ENCODE measurements at regions not wholly inside any gene's neighbourhood (a gene's known extent, or its start where the extent isn't known, plus 50 kb on each side); places are given as distances from the start of the nearest gene placed in this dataset.

DNA sequence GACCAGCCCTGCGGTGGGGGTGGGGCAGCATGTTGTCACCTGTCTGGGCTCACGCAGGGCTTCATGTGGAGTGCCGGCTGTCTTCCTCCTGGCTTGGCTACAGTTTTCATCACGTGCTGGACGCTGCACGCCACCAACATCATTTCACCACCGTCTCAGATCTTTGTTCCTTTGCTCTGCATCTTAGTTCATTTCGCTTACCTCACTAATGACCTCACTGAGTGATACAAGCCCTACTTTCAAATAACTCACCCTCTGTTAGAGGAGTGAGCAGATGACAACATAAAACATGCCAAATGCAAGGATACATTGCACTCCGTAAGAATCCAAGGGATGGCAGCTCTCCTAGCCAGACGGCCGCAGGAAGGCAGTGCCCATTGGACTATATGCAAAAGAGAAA is 527.5 kb downstream of the GALR1 start:
- H3K27me3 ChIP-seq (replicated peaks; ENCODE audit: control insufficient read depth, insufficient read depth, low read length, poor library complexity, severe bottlenecking) = no peaks in the 10 kb centered on the region
- H3K9me3 ChIP-seq (ENCODE audit: control insufficient read depth, low read length) = no peaks in the 10 kb centered on the region
- H3K4me1 ChIP-seq (ENCODE audit: control insufficient read depth, insufficient read depth, low read length, poor library complexity, severe bottlenecking) = no peaks in the 10 kb centered on the region
- H3K36me3 ChIP-seq (ENCODE audit: control insufficient read depth, insufficient read depth, low read length) = no peaks in the 10 kb centered on the region
- DNase-seq = no peak
- no peak overlapping the region for H3K4me3 ChIP-seq (ENCODE audit: insufficient read depth, low read depth, low read length, poor library complexity, severe bottlenecking)
- no peak overlapping the region for H3K27ac ChIP-seq (ENCODE audit: insufficient read depth, low read length, poor library complexity, severe bottlenecking)

DNA sequence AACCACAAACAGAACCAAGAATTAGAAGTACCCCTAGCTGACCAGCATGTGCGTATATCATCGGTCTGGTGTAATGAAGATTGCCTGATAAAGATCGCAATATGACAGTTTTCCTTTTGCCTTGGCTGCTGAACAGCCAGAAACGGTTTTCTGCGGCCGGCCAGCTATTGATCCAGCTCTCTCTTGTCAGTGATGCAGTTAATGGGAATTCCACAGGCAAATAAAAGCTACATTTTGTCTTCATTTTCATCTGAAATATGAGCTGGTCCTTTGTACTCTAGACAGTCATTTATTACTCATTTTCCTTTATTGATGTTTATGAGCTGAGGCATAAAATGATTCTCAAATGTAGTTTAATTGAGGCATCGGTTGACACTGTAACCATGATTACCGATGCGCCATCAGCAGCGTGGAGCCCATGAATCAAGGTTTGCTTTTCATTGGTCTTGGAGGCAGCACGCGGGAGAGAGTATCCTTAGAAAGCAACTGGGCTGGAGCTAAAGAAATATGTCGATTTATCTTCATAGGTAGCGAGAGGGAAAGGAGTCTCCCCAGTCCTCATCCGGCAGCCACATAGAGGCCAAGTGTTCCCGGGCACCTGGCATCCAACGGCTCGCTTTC is 535.2 kb downstream of the GALR1 start:
- no peak overlapping the region for H3K27ac ChIP-seq (ENCODE audit: insufficient read depth, low read length, poor library complexity, severe bottlenecking)
- H3K27me3 ChIP-seq (replicated peaks; ENCODE audit: control insufficient read depth, insufficient read depth, low read length, poor library complexity, severe bottlenecking) = no peaks in the 10 kb centered on the region
- DNase-seq = no peak
- H3K4me3 ChIP-seq (ENCODE audit: insufficient read depth, low read depth, low read length, poor library complexity, severe bottlenecking) = no peak overlapping the region
- no peaks in the 10 kb centered on the region for H3K9me3 ChIP-seq (ENCODE audit: control insufficient read depth, low read length)
- no peaks in the 10 kb centered on the region for H3K4me1 ChIP-seq (ENCODE audit: control insufficient read depth, insufficient read depth, low read length, poor library complexity, severe bottlenecking)
- H3K36me3 ChIP-seq (ENCODE audit: control insufficient read depth, insufficient read depth, low read length) = no peaks in the 10 kb centered on the region

GRCh38 chr18:77785415-77785975 is 535.8 kb downstream of the GALR1 start:
- Histone ChIP-seq H3K36me3 (ENCODE audit: control insufficient read depth, insufficient read depth, low read length) (no peaks in the 10 kb centered on the region), H3K4me1 (ENCODE audit: control insufficient read depth, insufficient read depth, low read length, poor library complexity, severe bottlenecking) (no peaks in the 10 kb centered on the region), H3K4me3 (ENCODE audit: insufficient read depth, low read depth, low read length, poor library complexity, severe bottlenecking) (no peak overlapping the region), H3K9me3 (ENCODE audit: control insufficient read depth, low read length) (no peaks in the 10 kb centered on the region), H3K27ac (ENCODE audit: insufficient read depth, low read length, poor library complexity, severe bottlenecking) (no peak overlapping the region), H3K27me3 (replicated peaks; ENCODE audit: control insufficient read depth, insufficient read depth, low read length, poor library complexity, severe bottlenecking) (no peaks in the 10 kb centered on the region)
- no peak for DNase-seq

- Histone ChIP-seq H3K4me1 (ENCODE audit: control insufficient read depth, insufficient read depth, low read length, poor library complexity, severe bottlenecking) (no peaks in the 10 kb centered on the region), H3K27ac (ENCODE audit: insufficient read depth, low read length, poor library complexity, severe bottlenecking) (no peak overlapping the region), H3K4me3 (ENCODE audit: insufficient read depth, low read depth, low read length, poor library complexity, severe bottlenecking) (no peak overlapping the region), H3K9me3 (ENCODE audit: control insufficient read depth, low read length) (no peaks in the 10 kb centered on the region), H3K36me3 (ENCODE audit: control insufficient read depth, insufficient read depth, low read length) (no peaks in the 10 kb centered on the region), H3K27me3 (replicated peaks; ENCODE audit: control insufficient read depth, insufficient read depth, low read length, poor library complexity, severe bottlenecking) (no peaks in the 10 kb centered on the region)
- DNase-seq = no peak
Observed at GRCh38 chr18:77803024-77803423, 553.4 kb downstream of the GALR1 start.

DNA sequence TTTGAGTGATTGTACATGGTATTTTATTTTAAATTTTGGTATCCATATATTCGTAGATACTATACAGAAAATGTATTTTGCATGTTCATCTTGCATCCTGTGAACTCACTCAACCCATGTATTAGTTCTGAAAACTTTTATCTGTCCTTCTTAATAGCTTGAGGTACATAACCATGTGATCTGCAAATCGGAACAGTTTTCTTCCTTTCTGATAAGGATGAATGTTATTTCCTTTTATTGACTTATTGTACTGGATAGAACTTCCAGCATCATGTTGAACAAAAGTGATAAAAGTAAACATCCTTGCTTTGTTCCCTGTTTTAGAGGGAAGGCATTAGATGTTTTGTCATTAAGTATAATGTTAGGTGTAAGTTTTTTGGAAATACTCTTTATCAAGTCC is 554.7 kb downstream of the GALR1 start:
- no peaks in the 10 kb centered on the region for H3K4me1 ChIP-seq (ENCODE audit: control insufficient read depth, insufficient read depth, low read length, poor library complexity, severe bottlenecking)
- no peak overlapping the region for H3K4me3 ChIP-seq (ENCODE audit: insufficient read depth, low read depth, low read length, poor library complexity, severe bottlenecking)
- no peak overlapping the region for H3K27ac ChIP-seq (ENCODE audit: insufficient read depth, low read length, poor library complexity, severe bottlenecking)
- H3K9me3 ChIP-seq (ENCODE audit: control insufficient read depth, low read length) = no peaks in the 10 kb centered on the region
- H3K27me3 ChIP-seq (replicated peaks; ENCODE audit: control insufficient read depth, insufficient read depth, low read length, poor library complexity, severe bottlenecking) = no peaks in the 10 kb centered on the region
- DNase-seq = no peak
- no peaks in the 10 kb centered on the region for H3K36me3 ChIP-seq (ENCODE audit: control insufficient read depth, insufficient read depth, low read length)

DNA sequence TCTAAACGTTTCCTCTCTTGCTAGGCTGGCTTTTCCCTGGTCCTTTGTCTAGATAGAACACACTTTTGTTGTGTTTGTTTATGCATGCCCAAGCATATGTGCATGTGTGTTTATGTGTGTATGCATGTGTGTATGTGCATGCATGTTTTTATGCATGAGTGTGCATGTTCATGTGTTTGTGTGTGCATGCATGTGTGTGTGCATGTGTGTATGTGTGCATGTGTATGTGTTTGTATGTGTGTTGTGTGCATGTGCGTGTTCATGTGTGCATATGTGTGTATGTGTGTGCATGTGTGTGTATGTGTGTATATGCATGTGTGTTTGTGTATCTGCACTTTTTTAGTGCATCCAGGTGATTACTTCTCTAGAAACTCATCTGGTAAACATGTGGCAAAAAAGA is 558.0 kb downstream of the GALR1 start:
- H3K36me3 ChIP-seq (ENCODE audit: control insufficient read depth, insufficient read depth, low read length) = no peaks in the 10 kb centered on the region
- H3K27ac ChIP-seq (ENCODE audit: insufficient read depth, low read length, poor library complexity, severe bottlenecking) = no peak overlapping the region
- no peaks in the 10 kb centered on the region for H3K4me1 ChIP-seq (ENCODE audit: control insufficient read depth, insufficient read depth, low read length, poor library complexity, severe bottlenecking)
- DNase-seq = no peak
- H3K9me3 ChIP-seq (ENCODE audit: control insufficient read depth, low read length) = no peaks in the 10 kb centered on the region
- H3K27me3 ChIP-seq (replicated peaks; ENCODE audit: control insufficient read depth, insufficient read depth, low read length, poor library complexity, severe bottlenecking) = no peaks in the 10 kb centered on the region
- H3K4me3 ChIP-seq (ENCODE audit: insufficient read depth, low read depth, low read length, poor library complexity, severe bottlenecking) = no peak overlapping the region

- H3K36me3 ChIP-seq (ENCODE audit: control insufficient read depth, insufficient read depth, low read length) = no peaks in the 10 kb centered on the region
- DNase-seq = no peak
- no peak overlapping the region for H3K4me3 ChIP-seq (ENCODE audit: insufficient read depth, low read depth, low read length, poor library complexity, severe bottlenecking)
- no peaks in the 10 kb centered on the region for H3K4me1 ChIP-seq (ENCODE audit: control insufficient read depth, insufficient read depth, low read length, poor library complexity, severe bottlenecking)
- no peak overlapping the region for H3K27ac ChIP-seq (ENCODE audit: insufficient read depth, low read length, poor library complexity, severe bottlenecking)
- H3K27me3 ChIP-seq (replicated peaks; ENCODE audit: control insufficient read depth, insufficient read depth, low read length, poor library complexity, severe bottlenecking) = no peaks in the 10 kb centered on the region
- H3K9me3 ChIP-seq (ENCODE audit: control insufficient read depth, low read length) = no peaks in the 10 kb centered on the region
Observed at GRCh38 chr18:77811503-77811902, 561.9 kb downstream of the GALR1 start.

- H3K27ac ChIP-seq (ENCODE audit: insufficient read depth, low read length, poor library complexity, severe bottlenecking) = no peak overlapping the region
- H3K9me3 ChIP-seq (ENCODE audit: control insufficient read depth, low read length) = no peaks in the 10 kb centered on the region
- H3K4me3 ChIP-seq (ENCODE audit: insufficient read depth, low read depth, low read length, poor library complexity, severe bottlenecking) = no peak overlapping the region
- H3K4me1 ChIP-seq (ENCODE audit: control insufficient read depth, insufficient read depth, low read length, poor library complexity, severe bottlenecking) = no peaks in the 10 kb centered on the region
- no peaks in the 10 kb centered on the region for H3K36me3 ChIP-seq (ENCODE audit: control insufficient read depth, insufficient read depth, low read length)
- H3K27me3 ChIP-seq (replicated peaks; ENCODE audit: control insufficient read depth, insufficient read depth, low read length, poor library complexity, severe bottlenecking) = no peaks in the 10 kb centered on the region
- no peak for DNase-seq
Observed at GRCh38 chr18:77815666-77816338, 566.2 kb downstream of the GALR1 start.

DNA sequence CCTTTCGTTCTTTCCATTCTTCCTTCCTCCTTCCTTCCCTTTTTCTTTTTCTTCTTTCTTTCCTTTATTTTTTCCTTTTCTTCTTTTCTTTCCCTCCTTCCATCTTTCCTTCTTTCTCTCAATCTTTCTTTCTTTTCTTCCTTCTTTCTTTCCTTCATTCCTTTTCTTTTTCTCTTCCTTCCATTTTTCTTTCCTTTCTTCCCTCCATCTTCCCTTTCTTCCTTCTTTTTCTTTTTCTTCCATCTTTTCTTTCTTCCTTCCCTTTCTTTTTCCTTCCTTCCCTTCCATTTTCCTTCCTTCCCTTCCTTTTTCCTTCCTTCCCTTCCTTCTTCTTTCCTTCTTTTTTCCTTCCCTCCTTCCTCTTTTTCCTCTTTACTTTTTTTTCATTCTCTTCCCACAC is 568.7 kb downstream of the GALR1 start:
- Histone ChIP-seq H3K27ac (ENCODE audit: insufficient read depth, low read length, poor library complexity, severe bottlenecking) (no peak overlapping the region), H3K36me3 (ENCODE audit: control insufficient read depth, insufficient read depth, low read length) (no peaks in the 10 kb centered on the region), H3K4me1 (ENCODE audit: control insufficient read depth, insufficient read depth, low read length, poor library complexity, severe bottlenecking) (no peaks in the 10 kb centered on the region), H3K27me3 (replicated peaks; ENCODE audit: control insufficient read depth, insufficient read depth, low read length, poor library complexity, severe bottlenecking) (no peaks in the 10 kb centered on the region), H3K9me3 (ENCODE audit: control insufficient read depth, low read length) (no peaks in the 10 kb centered on the region), H3K4me3 (ENCODE audit: insufficient read depth, low read depth, low read length, poor library complexity, severe bottlenecking) (no peak overlapping the region)
- no peak for DNase-seq

GRCh38 chr18:77820472-77820871 is 570.8 kb downstream of the GALR1 start:
- DNase-seq = no peak
- Histone ChIP-seq H3K27me3 (replicated peaks; ENCODE audit: control insufficient read depth, insufficient read depth, low read length, poor library complexity, severe bottlenecking) (no peaks in the 10 kb centered on the region), H3K27ac (ENCODE audit: insufficient read depth, low read length, poor library complexity, severe bottlenecking) (no peak overlapping the region), H3K9me3 (ENCODE audit: control insufficient read depth, low read length) (no peaks in the 10 kb centered on the region), H3K4me1 (ENCODE audit: control insufficient read depth, insufficient read depth, low read length, poor library complexity, severe bottlenecking) (no peaks in the 10 kb centered on the region), H3K36me3 (ENCODE audit: control insufficient read depth, insufficient read depth, low read length) (no peaks in the 10 kb centered on the region), H3K4me3 (ENCODE audit: insufficient read depth, low read depth, low read length, poor library complexity, severe bottlenecking) (no peak overlapping the region)

Data from effector memory CD4-positive, alpha-beta T cell (primary cell).